Fibroblast of skin of left biceps (primary cell): ENCODE measurements at regions not wholly inside any gene's neighbourhood (a gene's known extent, or its start where the extent isn't known, plus 50 kb on each side); places are given as distances from the start of the nearest gene placed in this dataset.
"Not testable (repeated sequence)": the region's sequence is repeated elsewhere in the genome, so short reads cannot be mapped to it uniquely, and the experiment has no call there.

Experiments used
- DNase-seq, 2 experiments: peaks; one replicate each; pipeline ENCODE4 v3.0.0-alpha.2; 2013; ENCODE audit warnings: low read depth in 2 of 2

- not testable (repeated sequence) for DNase-seq
Measured at GRCh38 chr7:55705728-55706450, 133.6 kb upstream of the VOPP1 start.

DNA sequence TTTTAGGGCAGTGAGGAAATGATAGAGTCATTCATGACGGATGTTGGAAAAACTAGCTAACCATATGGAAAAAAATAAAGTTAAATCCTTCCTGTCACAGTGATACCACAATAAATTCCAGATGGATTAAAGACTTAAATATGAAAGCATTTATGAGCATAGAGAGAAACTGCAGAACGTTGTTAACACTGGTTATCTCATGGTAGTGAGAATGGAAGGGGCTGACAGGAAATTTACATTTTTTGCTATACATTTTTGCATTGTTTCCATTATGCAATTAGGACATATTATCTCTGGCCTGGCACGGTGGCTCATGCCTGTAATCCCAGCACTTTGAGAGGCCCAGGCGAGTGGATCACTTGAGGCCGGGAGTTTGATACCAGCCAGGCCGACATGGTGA lies 130.5 kb upstream of the VOPP1 start:
- peak in 1 of 2 experiments; percentile 33 for DNase-seq

DNA sequence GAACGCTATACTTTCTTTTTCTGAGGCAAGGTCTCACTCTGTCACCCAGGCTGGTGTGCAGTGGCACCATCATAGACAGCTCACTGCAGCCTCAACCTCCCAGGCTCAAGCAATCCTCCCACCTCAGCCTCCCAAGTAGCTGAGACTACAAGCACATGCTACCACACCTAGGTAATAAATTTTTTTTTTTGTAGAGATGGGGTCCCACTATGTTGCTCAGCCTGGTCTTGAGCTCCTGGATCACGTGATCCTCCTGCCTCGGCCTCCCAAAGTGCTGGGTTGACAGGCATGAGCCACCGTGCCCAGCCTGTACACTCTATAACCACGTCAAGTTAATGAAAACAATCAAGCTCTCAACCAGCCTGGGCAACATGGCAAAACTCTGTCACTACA lies 127.1 kb upstream of the VOPP1 start:
- DNase-seq, result not testable (repeated sequence)

GRCh38 chr7:55698607-55699449 lies 126.5 kb upstream of the VOPP1 start:
- peak in 1 of 2 experiments; percentile 8 for DNase-seq

GRCh38 chr7:55695893-55696701 lies 123.8 kb upstream of the VOPP1 start:
- peak; percentile 69 to 75 for DNase-seq

GRCh38 chr7:55694484-55694883 lies 122.2 kb upstream of the VOPP1 start:
- DNase-seq, result not testable (repeated sequence)

DNA sequence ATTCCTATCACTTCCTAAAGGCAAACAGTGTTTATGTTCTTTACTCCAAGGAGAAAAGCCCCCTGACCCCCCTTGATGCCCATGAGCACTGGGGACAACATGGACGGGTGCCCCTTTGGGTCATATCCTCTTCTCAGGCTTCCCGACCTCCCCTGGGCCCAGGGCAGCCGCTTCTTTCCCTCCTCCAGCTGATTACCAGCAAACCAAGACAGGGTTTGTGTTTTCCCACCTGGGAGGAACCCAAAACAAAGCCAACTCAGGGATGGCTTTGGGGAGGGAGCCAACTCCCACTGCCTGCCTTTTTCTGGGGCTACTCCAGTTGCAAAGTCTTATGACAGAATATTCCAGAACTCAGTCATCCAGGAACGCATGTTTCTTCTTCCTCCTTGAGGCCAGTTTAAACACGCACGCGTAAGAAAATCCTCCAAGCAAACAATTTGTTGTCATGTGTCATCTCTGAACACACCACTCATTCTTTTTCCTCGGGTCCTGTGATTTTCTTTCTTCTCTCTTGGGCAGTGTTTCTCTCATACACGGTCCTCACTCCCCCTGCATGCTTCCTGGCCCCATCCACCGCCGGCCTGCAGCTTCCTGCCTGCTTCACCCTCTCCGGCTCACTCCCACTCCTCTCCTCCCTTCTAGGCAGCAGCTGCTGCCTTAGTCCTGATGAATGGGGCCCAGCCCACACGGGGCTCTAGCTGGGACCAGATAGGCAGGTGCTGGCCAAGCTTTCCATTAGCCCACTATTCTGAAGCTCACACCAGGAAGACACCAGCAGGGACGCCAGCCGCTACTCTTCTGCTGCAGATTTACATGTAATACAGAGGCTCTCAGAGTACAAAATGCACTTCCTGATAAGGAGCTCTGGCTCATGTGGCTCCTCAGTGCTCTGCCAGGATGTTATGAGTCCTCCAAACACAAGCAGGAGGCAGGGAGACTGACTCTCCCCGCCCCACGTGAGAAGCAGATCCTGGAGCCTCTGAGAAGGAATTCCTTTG lies 116.7 kb upstream of the VOPP1 start:
- DNase-seq, result peak in 1 of 2 experiments; percentile 24

DNA sequence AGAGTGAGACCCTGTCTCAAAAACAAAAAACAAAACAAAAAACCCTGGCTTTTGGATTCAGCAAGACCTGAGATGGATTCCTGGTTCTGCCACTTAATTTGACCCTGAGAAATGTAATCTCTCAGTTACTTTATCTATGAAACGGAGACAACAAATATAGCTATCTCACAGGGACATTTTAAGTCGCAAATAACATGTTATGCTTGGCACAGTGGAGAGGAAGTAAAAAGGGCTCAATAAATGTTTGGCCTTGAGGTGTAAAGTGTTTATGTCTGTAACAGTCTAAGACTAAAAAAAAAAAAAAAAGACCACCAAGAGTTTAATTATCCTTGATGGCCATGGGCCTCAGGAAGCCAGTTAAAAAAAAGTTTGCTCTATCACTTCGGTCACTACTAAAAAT lies 116.0 kb upstream of the VOPP1 start:
- not testable (repeated sequence) for DNase-seq

DNA sequence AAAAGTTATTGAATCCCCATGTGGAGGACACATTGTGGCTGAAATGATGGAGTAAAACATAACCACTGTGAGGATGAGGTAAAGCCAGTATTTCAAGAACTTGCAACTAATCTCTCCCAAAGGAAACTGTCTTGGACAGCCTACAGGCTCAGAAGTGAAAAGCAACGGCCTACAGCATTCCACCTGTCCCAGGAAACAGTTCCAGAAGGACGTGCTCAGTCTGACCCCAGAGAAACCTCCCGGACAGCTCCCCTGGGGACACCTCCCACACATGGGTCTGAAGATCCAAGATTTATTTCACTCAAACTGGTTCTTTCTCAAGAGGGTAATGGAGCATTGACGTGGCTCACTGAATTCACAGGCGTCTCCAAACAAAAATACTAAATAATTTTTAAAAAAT lies 115.0 kb upstream of the VOPP1 start:
- not testable (repeated sequence) for DNase-seq

- not testable (repeated sequence) for DNase-seq
Measured at GRCh38 chr7:55686771-55687170, 114.5 kb upstream of the VOPP1 start.

DNA sequence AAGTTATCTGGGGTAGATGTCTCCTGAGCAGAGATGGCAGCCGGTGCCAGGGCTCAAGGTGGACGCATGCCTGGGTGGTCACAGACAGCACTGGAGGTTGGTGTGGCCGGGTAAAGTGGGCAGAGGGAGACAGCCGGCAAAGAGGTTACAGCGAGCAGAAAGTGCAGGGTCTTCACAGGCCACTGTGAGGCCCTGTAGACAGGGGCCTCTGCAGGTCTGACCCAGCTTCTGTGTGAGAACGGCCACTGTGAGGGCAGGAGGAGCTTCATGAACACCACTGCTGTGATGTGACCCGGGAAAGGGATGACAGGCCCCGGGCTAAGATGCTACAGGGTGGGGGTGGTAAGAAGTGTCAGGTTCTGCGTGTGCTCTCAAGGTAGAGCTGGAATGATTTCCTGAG lies 111.2 kb upstream of the VOPP1 start:
- DNase-seq, result not testable (repeated sequence)

GRCh38 chr7:55675589-55675988 lies 103.3 kb upstream of the VOPP1 start:
- DNase-seq, result not testable (repeated sequence)

GRCh38 chr7:55673525-55673924 lies 101.2 kb upstream of the VOPP1 start:
- not testable (repeated sequence) for DNase-seq

DNA sequence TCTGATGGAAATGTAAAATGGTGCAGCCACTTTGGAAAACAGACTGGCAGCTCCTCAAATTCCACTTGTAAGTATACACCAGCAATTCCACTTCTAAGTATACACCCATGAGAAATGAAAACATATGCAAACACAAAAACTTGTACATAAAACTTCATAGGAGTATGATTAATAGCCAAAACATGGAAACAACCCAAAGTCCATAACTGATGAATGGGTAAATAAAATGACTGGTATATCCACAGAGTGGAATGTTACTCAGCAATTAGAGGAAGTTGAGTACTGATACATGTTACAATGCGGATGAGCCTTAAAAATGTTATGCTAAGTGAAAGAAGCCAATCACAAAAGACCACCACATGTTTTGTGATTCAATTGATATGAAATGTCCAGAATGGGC lies 99.8 kb upstream of the VOPP1 start:
- not testable (repeated sequence) for DNase-seq

DNA sequence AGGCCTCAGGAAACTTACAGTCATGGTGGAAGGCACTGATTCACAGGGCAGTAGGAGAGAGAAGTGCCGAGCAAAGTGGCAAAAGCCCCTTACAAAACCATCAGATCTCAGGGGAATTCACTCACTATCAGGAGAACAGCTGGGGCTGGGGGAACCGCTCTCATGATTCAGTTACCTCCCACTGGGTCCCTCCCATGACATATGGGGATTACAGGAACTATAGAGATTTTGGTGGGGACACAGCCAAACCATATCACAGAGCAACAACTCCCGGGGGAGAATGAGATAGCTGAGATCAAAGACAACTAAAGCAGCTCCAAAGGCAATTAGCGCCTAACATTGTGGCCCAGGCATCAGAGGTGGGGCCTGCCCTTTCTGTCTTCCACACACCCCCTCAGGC lies 85.4 kb upstream of the VOPP1 start:
- DNase-seq, result no peak

DNA sequence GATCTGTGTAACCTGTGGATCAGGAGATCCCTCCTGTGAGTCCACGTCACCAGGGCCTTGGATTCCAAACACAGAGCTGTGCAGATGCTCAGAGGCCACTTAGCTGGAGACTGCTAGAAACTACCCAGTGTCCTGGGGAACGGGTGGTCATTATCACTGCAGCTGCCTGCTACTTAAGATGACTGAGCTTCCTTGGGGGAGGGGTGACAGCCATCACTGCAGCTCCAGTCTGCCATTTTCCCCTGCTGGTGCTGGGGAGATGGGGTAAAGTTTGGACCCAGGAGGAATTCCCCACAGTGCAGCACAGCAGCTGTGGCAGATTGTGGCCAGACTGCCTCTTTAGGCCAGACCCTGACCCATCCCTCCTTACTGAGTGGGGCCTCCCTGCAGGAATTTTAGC lies 78.8 kb upstream of the VOPP1 start:
- no peak for DNase-seq

DNA sequence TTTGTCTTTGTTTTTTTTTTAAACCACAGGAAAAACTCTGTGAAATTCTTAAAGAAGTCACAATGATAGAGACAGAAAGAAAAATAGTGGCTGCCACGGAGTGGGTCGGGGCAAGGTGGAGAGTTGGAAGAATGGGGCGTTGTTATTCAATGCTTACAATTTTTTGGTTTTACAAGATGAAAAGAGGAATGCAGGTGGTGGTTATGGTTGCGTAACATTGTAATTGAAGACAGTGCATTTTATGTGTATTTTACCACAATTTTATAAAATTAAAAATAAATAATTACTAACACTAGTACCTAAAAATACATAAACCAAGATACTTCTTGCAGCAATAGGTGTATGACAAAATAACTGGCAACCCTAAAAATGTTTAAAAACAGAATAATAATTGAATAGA lies 76.9 kb upstream of the VOPP1 start:
- no peak for DNase-seq

DNA sequence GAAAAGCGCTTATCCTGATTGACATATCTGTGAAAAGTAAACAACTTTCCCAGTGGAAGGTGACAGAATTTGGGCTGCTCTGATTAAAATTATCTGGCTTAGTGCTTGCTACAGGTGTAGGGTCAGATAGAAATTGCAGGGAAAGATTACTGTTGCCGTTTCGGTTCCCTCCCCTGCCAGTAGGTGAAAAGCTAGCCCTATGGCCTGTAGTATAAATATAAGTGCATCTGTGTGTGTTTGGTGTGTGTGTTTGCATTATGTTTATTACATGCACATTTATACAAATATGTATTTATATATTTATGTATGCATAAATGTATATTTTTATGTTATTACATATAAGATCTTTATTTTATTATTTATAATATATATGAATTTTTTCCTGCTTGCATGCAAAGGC lies 72.3 kb upstream of the VOPP1 start:
- no peak for DNase-seq

DNA sequence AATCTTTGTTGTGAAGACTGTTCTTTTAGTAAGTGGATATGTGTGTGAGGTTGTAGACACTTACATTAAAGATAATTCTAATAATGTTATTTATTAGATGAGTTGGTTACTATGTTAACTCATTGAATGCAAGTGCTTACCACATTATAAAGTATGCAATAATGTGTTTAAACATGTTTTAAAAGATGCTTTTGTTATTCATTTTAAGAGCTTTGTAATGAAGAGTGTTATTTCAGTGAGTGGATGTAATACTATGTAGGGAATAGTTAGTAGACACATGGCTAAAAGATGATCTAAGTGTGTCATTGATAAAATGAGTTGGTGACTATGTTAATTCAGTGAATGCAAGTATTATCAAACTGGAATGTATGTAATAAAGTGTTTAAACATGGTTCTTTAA lies 70.0 kb upstream of the VOPP1 start:
- DNase-seq, result no peak

- DNase-seq, result no peak
Measured at GRCh38 chr7:55641811-55642210, 69.5 kb upstream of the VOPP1 start.

- peak; percentile 64 to 69 for DNase-seq
Measured at GRCh38 chr7:55641273-55641691, 69.0 kb upstream of the VOPP1 start.
